Stomach (tissue), 4 donors: ENCODE measurements at regions not wholly inside any gene's neighbourhood (a gene's known extent, or its start where the extent isn't known, plus 50 kb on each side); places are given as distances from the start of the nearest gene placed in this dataset.

Experiments
- CTCF ChIP-seq, 7 experiments: fragments of 450-650 bp in 4 of 7; fragments of 200-600 bp in 3 of 7; sonication (generic) in 3 of 7; IDR thresholded peaks; one replicate each; pipeline ENCODE4 v1.5.1; 2016 to 2019; ENCODE audit warnings: antibody characterized with exemption in 7 of 7, control low read depth in 2 of 7, mild to moderate bottlenecking in 1 of 7
- EP300 ChIP-seq: sonication (generic); formaldehyde crosslinking; IDR thresholded peaks from one replicate; pipeline ENCODE4 v1.6.1; 2017; ENCODE audit warnings: antibody characterized with exemption
- POLR2A ChIP-seq, 4 donors: fragments of 450-650 bp; IDR thresholded peaks; one replicate each; pipeline ENCODE4 v1.6.1; 2016; ENCODE audit warnings: antibody characterized with exemption in 4 of 4, control low read depth in 2 of 4, mild to moderate bottlenecking in 1 of 4, moderate library complexity in 1 of 4
- POLR2AphosphoS5 ChIP-seq, 3 donors: sonication (generic); formaldehyde crosslinking; IDR thresholded peaks; one replicate each; pipeline ENCODE4 v1.6.1; 2016; ENCODE audit warnings: antibody characterized with exemption in 3 of 3

- TF ChIP-seq POLR2AphosphoS5 (IDR thresholded peaks at IDR 0.05) = no peak
- TF ChIP-seq CTCF (IDR thresholded peaks at IDR 0.05) = no peak
- no peak for TF ChIP-seq POLR2A (IDR thresholded peaks at IDR 0.05)
- TF ChIP-seq EP300 = no peak
Observed at GRCh38 chr2:118265873-118266455, 177.7 kb downstream of the INSIG2 start.
